ENCODE measurements at regions not wholly inside any gene's neighbourhood (a gene's known extent, or its start where the extent isn't known, plus 50 kb on each side); places are given as distances from the start of the nearest gene placed in this dataset.

DNA sequence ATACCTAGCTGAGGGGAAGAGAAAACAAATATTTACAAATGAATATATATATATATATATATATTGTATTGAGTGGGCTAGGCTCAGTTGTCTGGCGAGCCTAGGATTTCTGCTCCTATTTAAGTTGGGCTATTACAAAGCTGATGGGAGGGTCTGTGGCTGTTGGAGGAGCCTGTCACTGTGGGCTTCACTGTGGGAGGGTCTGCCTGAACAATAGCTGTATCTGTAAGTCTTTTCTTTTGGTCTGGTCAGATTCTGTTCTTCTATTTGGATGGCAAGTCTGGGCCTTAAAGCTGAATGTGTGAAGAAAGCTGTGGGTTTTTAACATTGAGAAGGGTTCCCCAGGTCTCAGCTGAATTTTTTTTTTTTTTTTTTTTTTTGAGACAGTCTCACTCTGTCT lies 220.6 kb upstream of the LYZL1 start:
- DNase-seq (no peak), ATAC-seq (no peak)
- H3K9me3 ChIP-seq, result no peaks in the 10 kb centered on the region
- H3K4me1 ChIP-seq, result no peaks in the 10 kb centered on the region
- intact Hi-C loops (cut with DNase I), result no loop called here
- no peak overlapping the region for H3K4me3 ChIP-seq
- TF ChIP-seq, protein P1, sequence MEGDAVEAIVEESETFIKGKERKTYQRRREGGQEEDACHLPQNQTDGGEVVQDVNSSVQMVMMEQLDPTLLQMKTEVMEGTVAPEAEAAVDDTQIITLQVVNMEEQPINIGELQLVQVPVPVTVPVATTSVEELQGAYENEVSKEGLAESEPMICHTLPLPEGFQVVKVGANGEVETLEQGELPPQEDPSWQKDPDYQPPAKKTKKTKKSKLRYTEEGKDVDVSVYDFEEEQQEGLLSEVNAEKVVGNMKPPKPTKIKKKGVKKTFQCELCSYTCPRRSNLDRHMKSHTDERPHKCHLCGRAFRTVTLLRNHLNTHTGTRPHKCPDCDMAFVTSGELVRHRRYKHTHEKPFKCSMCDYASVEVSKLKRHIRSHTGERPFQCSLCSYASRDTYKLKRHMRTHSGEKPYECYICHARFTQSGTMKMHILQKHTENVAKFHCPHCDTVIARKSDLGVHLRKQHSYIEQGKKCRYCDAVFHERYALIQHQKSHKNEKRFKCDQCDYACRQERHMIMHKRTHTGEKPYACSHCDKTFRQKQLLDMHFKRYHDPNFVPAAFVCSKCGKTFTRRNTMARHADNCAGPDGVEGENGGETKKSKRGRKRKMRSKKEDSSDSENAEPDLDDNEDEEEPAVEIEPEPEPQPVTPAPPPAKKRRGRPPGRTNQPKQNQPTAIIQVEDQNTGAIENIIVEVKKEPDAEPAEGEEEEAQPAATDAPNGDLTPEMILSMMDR (IDR thresholded peaks at IDR 0.05), result no peak
- H3K27ac ChIP-seq, result no peak overlapping the region
- H3K27me3 ChIP-seq, result no peaks in the 10 kb centered on the region
- no peaks in the 10 kb centered on the region for H3K36me3 ChIP-seq

DNA sequence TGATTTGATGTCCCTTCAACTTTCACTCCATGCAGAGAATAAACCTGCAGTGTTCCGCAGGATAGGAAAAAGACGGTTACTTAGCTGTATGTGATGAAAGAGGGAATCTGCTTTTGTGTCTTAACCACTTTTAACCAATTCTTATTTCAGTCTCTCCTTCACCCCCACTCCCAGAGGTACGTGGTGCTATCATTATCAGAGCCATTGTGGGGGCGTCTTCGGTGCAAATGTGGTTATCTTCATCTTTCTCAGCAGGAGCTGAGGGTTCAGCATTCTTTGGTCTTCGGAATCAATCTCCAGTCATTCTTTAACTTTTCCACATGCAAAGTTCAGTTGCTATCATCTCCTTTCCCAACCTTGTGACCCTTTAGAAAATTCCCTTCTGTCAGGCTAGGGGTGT lies 219.9 kb upstream of the LYZL1 start:
- H3K4me3 ChIP-seq, result no peak overlapping the region
- H3K4me1 ChIP-seq, result no peaks in the 10 kb centered on the region
- TF ChIP-seq, protein P1 (IDR thresholded peaks at IDR 0.05), result no peak
- intact Hi-C loops (cut with DNase I), result no loop called here
- H3K36me3 ChIP-seq, result no peaks in the 10 kb centered on the region
- no peaks in the 10 kb centered on the region for H3K9me3 ChIP-seq
- no peak overlapping the region for H3K27ac ChIP-seq
- DNase-seq, result no peak
- no peak for ATAC-seq
- H3K27me3 ChIP-seq, result no peaks in the 10 kb centered on the region

- H3K4me1 ChIP-seq, result no peaks in the 10 kb centered on the region
- no peaks in the 10 kb centered on the region for H3K36me3 ChIP-seq
- no peaks in the 10 kb centered on the region for H3K27me3 ChIP-seq
- DNase-seq, result no peak
- no peak for ATAC-seq
- TF ChIP-seq, protein P1 (IDR thresholded peaks at IDR 0.05), result no peak
- no peak overlapping the region for H3K27ac ChIP-seq
- intact Hi-C loops (cut with DNase I), result no loop called here
- no peaks in the 10 kb centered on the region for H3K9me3 ChIP-seq
- no peak overlapping the region for H3K4me3 ChIP-seq
Measured at GRCh38 chr10:29069941-29070340, 218.9 kb upstream of the LYZL1 start.

- ATAC-seq, result no peak
- H3K27ac ChIP-seq, result no peak overlapping the region
- H3K36me3 ChIP-seq, result no peaks in the 10 kb centered on the region
- no peaks in the 10 kb centered on the region for H3K9me3 ChIP-seq
- no peaks in the 10 kb centered on the region for H3K27me3 ChIP-seq
- no peaks in the 10 kb centered on the region for H3K4me1 ChIP-seq
- intact Hi-C loops (cut with DNase I), result no loop called here
- H3K4me3 ChIP-seq, result no peak overlapping the region
- TF ChIP-seq, protein P1 (IDR thresholded peaks at IDR 0.05), result no peak
- no peak for DNase-seq
Measured at GRCh38 chr10:29078919-29079318, 210.0 kb upstream of the LYZL1 start.

GRCh38 chr10:29081231-29081630 lies 207.6 kb upstream of the LYZL1 start:
- Histone ChIP-seq H3K4me3 (no peak overlapping the region), H3K36me3 (no peaks in the 10 kb centered on the region), H3K27me3 (no peaks in the 10 kb centered on the region), H3K27ac (no peak overlapping the region), H3K4me1 (no peaks in the 10 kb centered on the region), H3K9me3 (no peaks in the 10 kb centered on the region)
- no peak for ATAC-seq
- TF ChIP-seq, protein P1 (IDR thresholded peaks at IDR 0.05), result no peak
- DNase-seq, result no peak
- intact Hi-C loops (cut with DNase I), result no loop called here

GRCh38 chr10:29081951-29082685 lies 206.8 kb upstream of the LYZL1 start:
- no peaks in the 10 kb centered on the region for H3K27me3 ChIP-seq
- TF ChIP-seq, protein P1 (IDR thresholded peaks at IDR 0.05), result no peak
- H3K36me3 ChIP-seq, result no peaks in the 10 kb centered on the region
- DNase-seq (no peak), ATAC-seq (peak; percentile 26)
- H3K27ac ChIP-seq, result no peak overlapping the region
- H3K4me3 ChIP-seq, result no peak overlapping the region
- no peaks in the 10 kb centered on the region for H3K9me3 ChIP-seq
- intact Hi-C loops (cut with DNase I), result no loop called here
- no peaks in the 10 kb centered on the region for H3K4me1 ChIP-seq

Measured in upper lobe of right lung (tissue), 1 donor.